ENCODE measurements at regions not wholly inside any gene's neighbourhood (a gene's known extent, or its start where the extent isn't known, plus 50 kb on each side); places are given as distances from the start of the nearest gene placed in this dataset.
"Not testable (repeated sequence)": the region's sequence is repeated elsewhere in the genome, so short reads cannot be mapped to it uniquely, and the experiment has no call there.

GRCh38 chr20:64327223-64327549 is 71.6 kb downstream of the PCMTD2 start:
- not testable (repeated sequence) for DNase-seq

DNA sequence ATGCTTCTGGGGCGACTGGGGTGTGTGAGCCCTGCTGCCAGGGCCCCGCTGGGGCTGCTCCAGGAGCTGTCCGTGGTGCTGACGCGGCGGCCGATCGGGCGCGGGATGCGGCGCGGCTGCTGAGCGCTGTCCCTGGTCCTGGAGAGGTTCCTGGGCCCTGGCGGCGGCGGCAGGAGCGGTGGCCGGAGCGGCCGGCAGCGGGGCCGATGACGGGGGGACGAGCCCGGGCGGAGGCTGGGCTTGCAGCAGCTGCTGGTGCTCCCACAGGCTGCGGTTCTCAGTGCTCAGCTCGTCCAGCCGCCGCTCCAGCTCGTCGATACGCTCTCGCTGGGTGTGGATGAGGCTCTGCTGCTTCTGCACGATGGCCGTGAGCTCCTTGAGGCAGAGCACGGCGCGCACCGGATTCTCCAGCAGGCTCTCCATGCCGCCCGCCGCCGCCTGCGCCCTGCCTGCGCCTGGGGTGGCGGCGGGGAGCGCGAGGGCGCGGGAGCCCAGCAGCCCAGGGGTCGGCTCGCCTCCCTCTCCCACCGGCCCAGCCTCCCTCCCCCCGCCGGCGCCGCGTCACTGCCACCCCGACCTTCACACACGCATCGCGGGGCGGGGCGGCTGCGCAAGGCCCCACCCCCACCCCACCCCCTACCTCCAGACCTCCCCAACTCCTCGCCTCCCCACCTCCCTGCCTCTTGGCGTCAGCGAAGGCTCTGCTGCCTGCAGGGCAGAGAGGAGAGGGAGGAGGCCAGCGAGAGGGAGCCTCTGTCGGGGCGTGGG is 72.2 kb downstream of the PCMTD2 start:
- DNase-seq: peak; percentile 67

DNA sequence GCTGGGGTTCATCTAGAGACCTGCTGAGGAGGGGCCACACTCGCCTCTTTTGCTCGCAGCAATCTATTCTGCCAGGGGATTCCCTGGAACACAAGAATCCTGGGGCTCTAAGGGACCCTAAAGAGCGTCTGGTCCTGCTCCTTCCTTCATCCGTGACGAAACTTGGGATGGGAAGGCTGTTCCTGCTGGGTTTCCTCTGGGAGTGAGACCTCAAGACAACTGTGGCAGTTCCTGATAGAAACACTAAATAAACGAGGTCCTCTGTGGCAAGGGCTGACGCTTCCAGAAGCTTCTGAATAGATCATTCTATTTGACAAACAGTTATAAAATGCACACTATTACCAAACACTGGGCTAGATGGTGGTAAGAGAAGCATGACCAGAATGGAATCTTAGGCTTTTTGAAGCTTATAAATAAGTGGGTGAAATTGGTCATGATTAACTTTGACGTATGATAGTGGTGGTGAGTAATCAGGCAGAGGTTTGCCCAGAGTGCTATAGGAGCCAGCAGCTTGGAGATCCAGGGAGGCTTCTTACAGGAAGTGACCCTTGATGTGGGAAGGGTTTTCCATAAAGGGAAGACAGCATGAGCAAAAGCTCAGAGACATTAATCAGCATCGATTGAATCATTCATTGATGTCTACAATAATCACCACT is 73.2 kb downstream of the PCMTD2 start:
- DNase-seq: not testable (repeated sequence)

DNA sequence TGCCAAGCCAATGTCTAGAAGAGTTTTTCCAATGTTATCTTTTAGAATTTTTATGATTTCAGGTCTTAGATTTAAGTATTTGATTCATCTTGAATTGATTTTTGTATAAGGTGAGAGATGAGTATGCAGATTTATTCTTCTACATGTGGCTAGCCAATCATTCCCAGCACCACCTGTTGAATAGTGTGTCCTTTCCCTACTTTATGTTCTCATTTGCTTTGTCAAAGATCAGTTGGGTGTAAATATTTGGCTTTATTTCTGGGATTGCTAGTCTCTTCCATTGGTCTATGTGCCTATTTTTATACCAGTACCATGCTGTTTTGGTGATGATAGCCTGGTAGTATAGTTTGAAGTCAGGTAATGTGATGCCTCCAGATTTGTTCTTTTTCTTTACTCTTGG is 77.1 kb downstream of the PCMTD2 start:
- not testable (repeated sequence) for DNase-seq

All from DMS53 (cell line).